Naive thymus-derived CD4-positive, alpha-beta T cell (primary cell): ENCODE measurements at regions not wholly inside any gene's neighbourhood (a gene's known extent, or its start where the extent isn't known, plus 50 kb on each side); places are given as distances from the start of the nearest gene placed in this dataset.

ENCODE experiments used
- ATAC-seq: fragments of 150-1000 bp; cut with Tn5 transposase; 2 replicates; pipeline ENCODE4 v1.10.0; 2021; ENCODE audit warnings: mild to moderate bottlenecking, moderate library complexity
- CTCF ChIA-PET: fragments of 350-600 bp; sonication (Branson Sonifier 250); formaldehyde crosslinking; loops from one replicate; lab custom pipeline; 2021; ENCODE audit warnings: antibody characterized with exemption; lab: Charles Lee
- POLR2A ChIA-PET: fragments of 350-600 bp; sonication (Branson Sonifier 250); formaldehyde crosslinking; loops from one replicate; lab custom pipeline; 2021; ENCODE audit warnings: antibody characterized with exemption, inconsistent platforms; lab: Charles Lee
- DNase-seq, 9 donors: peaks; one replicate each; pipeline versions ENCODE4 v3.0.0 to v3.0.0-alpha.2; 2020 to 2022; ENCODE audit warnings: mixed read lengths in 1 of 9
- H3K27ac ChIP-seq: one replicate; pipeline ENCODE4 v1.7.0; 2013; ENCODE audit warnings: mild to moderate bottlenecking, low read depth, low read length, moderate library complexity
- H3K27me3 ChIP-seq, 2 donors: one replicate each; pipeline ENCODE4 v1.7.0; 2013; ENCODE audit warnings: low read length in 2 of 2, mild to moderate bottlenecking in 2 of 2, moderate library complexity in 2 of 2; ENCODE audit not compliant: control insufficient read depth in 2 of 2, insufficient read depth in 2 of 2
- H3K36me3 ChIP-seq, 3 experiments: 1 replicate in 2 of 3; 2 replicates in 1 of 3; pipeline ENCODE4 v1.7.0; 2013; ENCODE audit warnings: low read length in 3 of 3, mild to moderate bottlenecking in 3 of 3, moderate library complexity in 1 of 3; ENCODE audit not compliant: insufficient read depth in 3 of 3, control insufficient read depth in 2 of 3
- H3K4me1 ChIP-seq, 2 donors: one replicate each; pipeline ENCODE4 v1.7.0; 2013; ENCODE audit warnings: low read length in 2 of 2, mild to moderate bottlenecking in 2 of 2, moderate library complexity in 1 of 2; ENCODE audit not compliant: control insufficient read depth in 2 of 2, insufficient read depth in 2 of 2
- H3K4me3 ChIP-seq: 2 replicates; pipeline ENCODE4 v1.7.0; 2013; ENCODE audit warnings: mild to moderate bottlenecking, low read length
- H3K9me3 ChIP-seq, 3 experiments: 1 replicate in 2 of 3; 2 replicates in 1 of 3; pipeline ENCODE4 v1.7.0; 2013; ENCODE audit warnings: low read length in 3 of 3; ENCODE audit not compliant: control insufficient read depth in 2 of 3
- H3K27ac Mint-ChIP-seq, 9 donors: one replicate each; pipeline ENCODE4 v1.8.0; 2020 to 2022; ENCODE audit warnings: mixed read lengths in 9 of 9, mild to moderate bottlenecking in 8 of 9, moderate library complexity in 5 of 9, inconsistent platforms in 2 of 9
- H3K27me3 Mint-ChIP-seq, 5 donors: one replicate each; pipeline ENCODE4 v1.8.0; 2021 to 2022; ENCODE audit warnings: mixed read lengths in 5 of 5, mild to moderate bottlenecking in 1 of 5
- H3K36me3 Mint-ChIP-seq, 5 donors: one replicate each; pipeline ENCODE4 v1.8.0; 2020 to 2022; ENCODE audit warnings: mixed read lengths in 5 of 5, mild to moderate bottlenecking in 3 of 5, inconsistent platforms in 1 of 5
- H3K4me1 Mint-ChIP-seq, 7 donors: one replicate each; pipeline ENCODE4 v1.8.0; 2020 to 2022; ENCODE audit warnings: mixed read lengths in 7 of 7, mild to moderate bottlenecking in 3 of 7, inconsistent platforms in 1 of 7
- H3K4me3 Mint-ChIP-seq, 10 donors: one replicate each; pipeline ENCODE4 v1.8.0; 2020 to 2022; ENCODE audit warnings: mild to moderate bottlenecking in 10 of 10, mixed read lengths in 10 of 10, moderate library complexity in 6 of 10, inconsistent platforms in 2 of 10
- H3K9me3 Mint-ChIP-seq, 11 donors: one replicate each; pipeline ENCODE4 v1.8.0; 2020 to 2022; ENCODE audit warnings: mixed read lengths in 11 of 11, mild to moderate bottlenecking in 4 of 11, inconsistent platforms in 1 of 11, moderate library complexity in 1 of 11
- intact Hi-C, 2 donors: fragments of 100-400 bp; cut with micrococcal nuclease; formaldehyde crosslinking; loops; one replicate each; pipeline ENCODE4 v1.15.1; 2023

- intact Hi-C loops: no loop called here
- Histone ChIP-seq H3K4me3 (no peak overlapping the region), H3K9me3 (no peaks in the 10 kb centered on the region), H3K27me3 (peaks cover 0 to 5% of the 10 kb centered on the region in 2 donors), H3K4me1 (no peaks in the 10 kb centered on the region), H3K36me3 (no peaks in the 10 kb centered on the region), H3K27ac (no peak overlapping the region)
- Mint-ChIP-seq H3K9me3 (peaks cover 3 to 40% (median 11%) of the 10 kb centered on the region in 11 donors), H3K27me3 (peaks cover 17 to 76% (median 59%) of the 10 kb centered on the region in 5 donors), H3K36me3 (peaks cover 0 to 6% (median 0%) of the 10 kb centered on the region in 5 donors), H3K4me3 (no peak overlapping the region), H3K27ac (no peak overlapping the region), H3K4me1 (peaks cover 0 to 13% (median 8%) of the 10 kb centered on the region in 7 donors)
- CTCF ChIA-PET: no interaction called here
- ATAC-seq (no peak), DNase-seq (no peak)
- POLR2A ChIA-PET: no interaction called here
These were observed 117.8 kb upstream of the LHX5 start for GRCh38 chr12:113589437-113589836.

GRCh38 chr12:113587720-113588119, 116.0 kb upstream of the LHX5 start:
- peaks cover 0 to 13% (median 8%) of the 10 kb centered on the region in 7 donors for H3K4me1 Mint-ChIP-seq
- POLR2A ChIA-PET: no interaction called here
- no peak overlapping the region for H3K27ac Mint-ChIP-seq
- CTCF ChIA-PET: no interaction called here
- no peak overlapping the region for H3K4me3 Mint-ChIP-seq
- H3K27ac ChIP-seq: no peak overlapping the region
- H3K27me3 Mint-ChIP-seq: peaks cover 17 to 75% (median 61%) of the 10 kb centered on the region in 5 donors
- peaks cover 0 to 6% (median 0%) of the 10 kb centered on the region in 5 donors for H3K36me3 Mint-ChIP-seq
- intact Hi-C loops: no loop called here
- H3K27me3 ChIP-seq: peaks cover 0 to 5% of the 10 kb centered on the region in 2 donors
- H3K36me3 ChIP-seq: no peaks in the 10 kb centered on the region
- ATAC-seq: no peak
- H3K4me3 ChIP-seq: no peak overlapping the region
- no peak for DNase-seq
- H3K9me3 Mint-ChIP-seq: peaks cover 3 to 45% (median 11%) of the 10 kb centered on the region in 11 donors
- H3K4me1 ChIP-seq: no peaks in the 10 kb centered on the region
- H3K9me3 ChIP-seq: no peaks in the 10 kb centered on the region

DNA sequence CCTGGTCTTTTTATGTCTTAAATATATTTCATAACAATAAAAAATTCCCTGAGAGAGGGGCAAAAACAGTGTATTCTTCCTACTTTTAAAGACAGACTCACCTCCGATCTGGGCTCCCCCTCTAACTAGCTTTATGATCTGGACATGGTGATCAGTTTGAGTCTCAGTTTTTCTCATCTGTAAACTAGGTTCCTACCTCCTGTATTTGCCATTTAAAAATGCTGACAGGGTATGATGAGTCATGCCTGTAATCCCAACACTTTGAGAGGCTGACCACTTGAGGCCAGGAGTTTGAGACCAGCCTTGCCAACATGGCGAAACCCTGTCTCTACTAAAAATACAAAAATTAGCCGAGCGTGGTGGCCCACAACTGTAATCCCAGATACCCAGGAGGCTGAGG, 114.8 kb upstream of the LHX5 start:
- no peaks in the 10 kb centered on the region for H3K36me3 ChIP-seq
- Mint-ChIP-seq H3K4me3 (no peak overlapping the region), H3K27me3 (peaks cover 9 to 73% (median 55%) of the 10 kb centered on the region in 5 donors), H3K4me1 (peaks cover 0 to 9% (median 5%) of the 10 kb centered on the region in 7 donors), H3K36me3 (peaks cover 0 to 11% (median 0%) of the 10 kb centered on the region in 5 donors), H3K27ac (no peak overlapping the region), H3K9me3 (peaks cover 3 to 46% (median 16%) of the 10 kb centered on the region in 11 donors)
- no peak for DNase-seq
- no peak overlapping the region for H3K27ac ChIP-seq
- no peak overlapping the region for H3K4me3 ChIP-seq
- ATAC-seq: no peak
- H3K27me3 ChIP-seq: peaks cover 0 to 5% of the 10 kb centered on the region in 2 donors
- ChIA-PET CTCF (no interaction called here), POLR2A (interaction anchor here (0.6 kb wide), 1 partner anchor 9 kb away, joined by 5 read pairs; no protein-coding TSS in a partner anchor)
- intact Hi-C loops: no loop called here
- no peaks in the 10 kb centered on the region for H3K9me3 ChIP-seq
- H3K4me1 ChIP-seq: no peaks in the 10 kb centered on the region

DNA sequence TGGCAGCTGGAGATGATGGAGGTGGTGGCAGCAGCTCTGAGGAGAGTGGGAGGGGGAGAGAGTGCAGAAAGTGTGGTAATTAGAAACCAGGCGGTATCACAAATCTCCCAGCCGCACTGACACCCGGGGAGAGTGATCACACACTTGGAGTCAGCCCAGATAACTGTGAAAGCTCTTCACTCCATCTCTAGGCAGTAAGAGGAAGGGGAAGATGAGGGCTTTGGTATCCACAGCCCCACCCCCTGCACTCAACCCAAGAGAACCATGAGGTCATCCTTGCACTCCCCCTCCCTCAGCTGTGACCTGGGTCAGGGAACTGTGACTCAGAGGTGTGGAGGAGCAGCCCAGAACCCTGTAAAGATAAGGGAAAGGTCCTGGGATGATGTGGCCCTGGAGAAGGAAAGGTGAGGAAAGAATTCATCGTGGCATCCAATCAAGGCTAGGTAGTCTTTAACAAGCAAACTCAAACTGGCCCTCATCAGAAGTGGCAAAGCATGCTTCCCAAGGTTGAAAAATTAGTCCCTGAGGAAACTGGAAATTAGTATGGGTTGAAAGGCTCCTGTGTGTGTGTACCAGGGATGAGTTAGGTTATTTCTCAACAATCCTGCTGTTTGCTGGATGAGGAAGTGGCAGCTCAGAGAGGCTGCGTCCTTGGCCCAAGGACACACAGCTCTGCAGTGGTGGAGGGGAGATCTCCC, 111.0 kb upstream of the LHX5 start:
- Mint-ChIP-seq H3K36me3 (peaks cover 0 to 12% (median 3%) of the 10 kb centered on the region in 5 donors), H3K9me3 (peaks cover 4 to 47% (median 11%) of the 10 kb centered on the region in 11 donors), H3K27ac (no peak overlapping the region), H3K4me1 (no peaks in the 10 kb centered on the region), H3K27me3 (peaks cover 0 to 75% (median 51%) of the 10 kb centered on the region in 5 donors), H3K4me3 (no peak overlapping the region)
- no peaks in the 10 kb centered on the region for H3K36me3 ChIP-seq
- no peak overlapping the region for H3K4me3 ChIP-seq
- DNase-seq (no peak), ATAC-seq (no peak)
- ChIA-PET POLR2A (no interaction called here), CTCF (no interaction called here)
- H3K27ac ChIP-seq: no peak overlapping the region
- no peaks in the 10 kb centered on the region for H3K27me3 ChIP-seq
- no peaks in the 10 kb centered on the region for H3K9me3 ChIP-seq
- intact Hi-C loops: no loop called here
- H3K4me1 ChIP-seq: no peaks in the 10 kb centered on the region

GRCh38 chr12:113581342-113581741, 109.7 kb upstream of the LHX5 start:
- ATAC-seq: no peak
- Histone ChIP-seq H3K36me3 (no peaks in the 10 kb centered on the region), H3K4me1 (no peaks in the 10 kb centered on the region), H3K4me3 (no peak overlapping the region), H3K27me3 (no peaks in the 10 kb centered on the region), H3K9me3 (no peaks in the 10 kb centered on the region), H3K27ac (no peak overlapping the region)
- DNase-seq: no peak
- peaks cover 4 to 37% (median 8%) of the 10 kb centered on the region in 11 donors for H3K9me3 Mint-ChIP-seq
- POLR2A ChIA-PET: interaction anchor here (0.8 kb wide), 1 partner anchor 1033 kb away, joined by 3 read pairs; no protein-coding TSS in a partner anchor
- H3K27ac Mint-ChIP-seq: no peak overlapping the region
- H3K4me3 Mint-ChIP-seq: no peak overlapping the region
- CTCF ChIA-PET: no interaction called here
- intact Hi-C loops: no loop called here
- H3K36me3 Mint-ChIP-seq: peaks cover 0 to 12% (median 3%) of the 10 kb centered on the region in 5 donors
- peaks cover 0 to 69% (median 49%) of the 10 kb centered on the region in 5 donors for H3K27me3 Mint-ChIP-seq
- H3K4me1 Mint-ChIP-seq: no peaks in the 10 kb centered on the region

DNA sequence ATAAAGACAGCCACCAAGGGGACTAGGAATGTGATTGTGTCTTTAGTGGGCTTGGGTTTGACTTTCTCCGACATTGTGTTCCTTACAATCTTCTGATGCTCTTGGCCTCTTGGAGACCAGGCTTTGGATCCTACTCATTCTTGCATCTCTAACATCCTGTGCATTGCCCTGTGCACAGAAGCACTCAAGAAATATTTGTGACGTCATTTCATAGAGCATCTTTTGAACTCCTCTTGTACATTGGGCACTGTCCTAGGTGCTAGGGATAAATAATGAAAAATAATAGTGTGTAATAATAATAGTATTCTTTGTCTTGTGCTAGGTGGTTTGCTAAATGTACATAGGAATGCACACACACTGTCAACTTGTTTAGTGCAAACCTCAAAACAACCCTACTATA, 108.8 kb upstream of the LHX5 start:
- ATAC-seq (no peak), DNase-seq (no peak)
- intact Hi-C loops: no loop called here
- ChIA-PET CTCF (no interaction called here), POLR2A (interaction anchor here (0.8 kb wide), 1 partner anchor 1032 kb away, joined by 3 read pairs; no protein-coding TSS in a partner anchor)
- Histone ChIP-seq H3K27me3 (no peaks in the 10 kb centered on the region), H3K4me3 (no peak overlapping the region), H3K36me3 (no peaks in the 10 kb centered on the region), H3K9me3 (no peaks in the 10 kb centered on the region), H3K27ac (no peak overlapping the region), H3K4me1 (no peaks in the 10 kb centered on the region)
- peaks cover 0 to 12% (median 3%) of the 10 kb centered on the region in 5 donors for H3K36me3 Mint-ChIP-seq
- peaks cover 4 to 36% (median 8%) of the 10 kb centered on the region in 11 donors for H3K9me3 Mint-ChIP-seq
- H3K4me1 Mint-ChIP-seq: no peaks in the 10 kb centered on the region
- no peak overlapping the region for H3K4me3 Mint-ChIP-seq
- peaks cover 0 to 64% (median 51%) of the 10 kb centered on the region in 5 donors for H3K27me3 Mint-ChIP-seq
- H3K27ac Mint-ChIP-seq: no peak overlapping the region
